Ectodermal cell (in vitro differentiated cells): ENCODE measurements at regions not wholly inside any gene's neighbourhood (a gene's known extent, or its start where the extent isn't known, plus 50 kb on each side); places are given as distances from the start of the nearest gene placed in this dataset.

Experiments
- H3K27ac ChIP-seq: 2 replicates; pipeline ENCODE4 v1.7.0; 2013; ENCODE audit warnings: mild to moderate bottlenecking, low read depth, low read length; ENCODE audit not compliant: insufficient read depth, poor library complexity, severe bottlenecking
- H3K27me3 ChIP-seq: 2 replicates; pipeline ENCODE4 v1.7.0; 2013; ENCODE audit warnings: mild to moderate bottlenecking, low read length; ENCODE audit not compliant: insufficient read depth, control insufficient read depth, poor library complexity, severe bottlenecking
- H3K36me3 ChIP-seq: one replicate; pipeline ENCODE4 v1.7.0; 2013; ENCODE audit warnings: low read length; ENCODE audit not compliant: control insufficient read depth, insufficient read depth
- H3K4me1 ChIP-seq: one replicate; pipeline ENCODE4 v1.7.0; 2013; ENCODE audit warnings: low read length; ENCODE audit not compliant: control insufficient read depth, insufficient read depth
- H3K4me3 ChIP-seq: 2 replicates; pipeline ENCODE4 v1.7.0; 2013; ENCODE audit warnings: low read depth, low read length, control low read depth; ENCODE audit not compliant: insufficient read depth
- H3K9me3 ChIP-seq: 2 replicates; pipeline ENCODE4 v1.7.0; 2013; ENCODE audit warnings: mild to moderate bottlenecking, low read length, moderate library complexity; ENCODE audit not compliant: control insufficient read depth
- WGBS, 2 experiments: methylation state at CpG; one replicate each; pipeline ENCODE4 v1.1.7; 2013; ENCODE audit warnings: missing lambda C conversion rate in 2 of 2; 5-methylcytosine and 5-hydroxymethylcytosine counted together

DNA sequence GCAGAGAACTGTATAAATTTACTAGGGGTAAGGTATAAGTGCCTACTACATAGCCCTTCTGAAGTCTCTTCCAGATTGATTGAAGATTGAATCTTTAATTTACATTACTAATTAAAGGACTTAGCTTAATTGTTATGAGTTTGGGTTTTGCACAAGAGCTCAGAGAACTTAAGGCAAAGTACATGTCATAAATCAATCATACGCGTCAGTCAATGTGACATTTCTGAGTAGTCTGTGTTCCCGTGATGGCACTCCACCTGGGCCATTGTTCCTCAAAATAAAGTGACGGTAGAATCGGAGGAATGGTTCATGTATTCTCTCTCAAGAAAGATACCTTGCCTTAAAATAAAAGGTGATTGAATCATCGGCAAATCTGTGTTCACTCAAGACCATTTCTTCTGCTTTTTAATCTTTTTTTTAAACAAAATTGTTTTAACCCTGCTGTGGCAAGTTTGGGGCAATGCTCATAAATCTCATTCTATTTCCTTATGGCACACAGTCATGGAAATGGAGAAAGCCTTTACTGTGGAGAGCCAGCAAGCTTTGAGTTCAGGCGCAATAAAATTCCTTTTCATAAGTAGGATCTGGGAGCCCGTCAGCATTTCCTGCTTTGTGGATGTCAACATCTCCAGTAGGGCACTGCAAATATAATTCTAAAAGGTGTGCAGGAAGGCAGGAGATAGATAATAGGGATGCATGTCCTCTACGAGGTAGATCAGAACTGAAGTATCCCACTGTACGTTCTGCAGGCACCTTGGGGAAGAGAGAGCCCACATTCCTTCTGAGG is 427.4 kb downstream of the GATA3 start:
- Histone ChIP-seq H3K27me3 (no peaks in the 10 kb centered on the region), H3K9me3 (peaks cover 4% of the 10 kb centered on the region), H3K4me1 (no peaks in the 10 kb centered on the region), H3K27ac (no peak overlapping the region), H3K36me3 (no peaks in the 10 kb centered on the region), H3K4me3 (no peak overlapping the region)
- WGBS, 2 experiments = 90 to 94% methylated on average over 10 of the region's 10 CpGs

DNA sequence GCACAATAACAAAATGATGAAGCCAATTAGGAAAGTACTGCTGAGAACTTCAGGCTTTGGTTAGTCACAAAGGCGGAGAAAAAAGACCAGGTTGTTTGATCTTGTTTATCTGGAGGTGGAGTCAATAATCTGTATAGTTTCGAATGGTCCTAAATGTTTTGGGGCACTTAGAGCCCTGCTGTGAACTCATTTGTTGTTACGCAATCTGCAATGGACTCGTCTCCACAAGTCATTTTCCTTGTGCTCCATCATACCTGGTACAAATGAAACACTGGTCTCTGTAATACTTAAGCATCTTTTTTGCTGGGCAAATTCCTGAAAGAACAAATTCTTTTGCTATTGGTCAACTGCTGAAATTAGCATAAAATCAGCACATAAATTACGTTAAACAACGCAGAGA is 430.5 kb downstream of the GATA3 start:
- Histone ChIP-seq H3K27ac (no peak overlapping the region), H3K4me1 (no peaks in the 10 kb centered on the region), H3K36me3 (no peaks in the 10 kb centered on the region), H3K27me3 (no peaks in the 10 kb centered on the region), H3K9me3 (no peaks in the 10 kb centered on the region), H3K4me3 (no peak overlapping the region)
- 78 to 84% methylated on average over 6 of the region's 6 CpGs for WGBS, 2 experiments

DNA sequence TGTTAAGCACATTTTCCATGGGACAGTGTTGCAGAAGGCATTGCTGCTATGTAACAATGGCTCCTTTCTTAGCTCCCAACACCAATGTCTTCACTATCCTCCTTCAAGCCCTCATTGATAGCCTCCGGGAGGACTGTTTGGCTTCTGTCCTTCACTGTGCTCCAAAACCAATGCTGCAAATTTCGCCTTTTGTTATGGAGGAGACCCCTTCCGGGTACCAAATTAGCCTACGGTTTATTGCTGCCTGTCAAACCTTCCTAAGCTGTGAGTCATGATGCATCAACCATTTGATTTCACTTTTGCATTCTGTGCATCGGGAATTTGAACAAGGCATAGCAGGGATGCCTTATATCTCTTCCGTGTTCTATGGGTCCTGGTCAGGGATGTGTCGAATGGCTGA is 432.9 kb downstream of the GATA3 start:
- 75 to 83% methylated on average over 7 of the region's 7 CpGs for WGBS, 2 experiments
- Histone ChIP-seq H3K27me3 (no peaks in the 10 kb centered on the region), H3K4me1 (no peaks in the 10 kb centered on the region), H3K9me3 (no peaks in the 10 kb centered on the region), H3K27ac (no peak overlapping the region), H3K4me3 (no peak overlapping the region), H3K36me3 (no peaks in the 10 kb centered on the region)

DNA sequence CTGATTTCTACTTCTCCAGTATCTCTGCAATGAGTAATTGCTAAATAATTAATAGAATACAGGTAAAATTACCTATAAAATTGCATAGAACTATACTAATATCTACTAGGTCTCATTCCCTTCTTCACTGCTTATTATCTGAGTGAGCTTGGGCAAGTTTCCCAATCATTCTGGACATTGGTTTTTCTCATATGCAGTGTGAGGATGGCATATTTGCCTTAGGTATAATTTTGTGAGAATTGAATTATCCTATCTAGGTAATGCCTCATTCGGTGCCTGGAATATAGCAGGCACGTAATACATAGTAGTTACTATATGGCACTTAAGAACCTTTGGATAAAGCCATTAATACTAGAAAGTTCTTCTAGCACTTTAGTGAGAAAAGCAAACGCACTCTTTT is 434.7 kb downstream of the GATA3 start:
- Histone ChIP-seq H3K27ac (no peak overlapping the region), H3K4me1 (no peaks in the 10 kb centered on the region), H3K27me3 (no peaks in the 10 kb centered on the region), H3K36me3 (no peaks in the 10 kb centered on the region), H3K9me3 (no peaks in the 10 kb centered on the region), H3K4me3 (no peak overlapping the region)
- WGBS, 2 experiments = 87 to 94% methylated on average over 2 to 3 of the region's 3 CpGs

DNA sequence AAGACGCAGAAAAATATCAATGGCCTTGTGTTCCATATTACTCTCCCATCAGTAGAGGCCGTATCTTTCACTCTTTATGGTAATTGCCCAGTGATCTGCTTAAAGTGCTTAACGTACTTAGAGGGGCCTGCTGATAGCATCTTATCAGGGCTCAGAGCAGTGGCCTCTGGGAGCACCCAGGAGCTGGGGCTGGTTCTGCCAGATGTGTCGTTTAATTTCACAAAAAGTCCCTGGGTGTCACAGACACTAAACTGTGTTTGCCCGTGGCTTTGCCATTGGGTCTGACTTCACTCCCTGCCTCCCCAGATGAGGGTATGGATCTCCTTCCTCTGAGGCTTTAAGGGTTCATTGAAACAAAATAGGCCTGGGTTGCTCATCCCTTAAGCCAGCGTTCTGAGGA is 435.3 kb downstream of the GATA3 start:
- H3K27me3 ChIP-seq = no peaks in the 10 kb centered on the region
- 77 to 80% methylated on average over 6 of the region's 6 CpGs for WGBS, 2 experiments
- H3K9me3 ChIP-seq = no peaks in the 10 kb centered on the region
- H3K4me1 ChIP-seq = no peaks in the 10 kb centered on the region
- H3K27ac ChIP-seq = no peak overlapping the region
- no peak overlapping the region for H3K4me3 ChIP-seq
- no peaks in the 10 kb centered on the region for H3K36me3 ChIP-seq

DNA sequence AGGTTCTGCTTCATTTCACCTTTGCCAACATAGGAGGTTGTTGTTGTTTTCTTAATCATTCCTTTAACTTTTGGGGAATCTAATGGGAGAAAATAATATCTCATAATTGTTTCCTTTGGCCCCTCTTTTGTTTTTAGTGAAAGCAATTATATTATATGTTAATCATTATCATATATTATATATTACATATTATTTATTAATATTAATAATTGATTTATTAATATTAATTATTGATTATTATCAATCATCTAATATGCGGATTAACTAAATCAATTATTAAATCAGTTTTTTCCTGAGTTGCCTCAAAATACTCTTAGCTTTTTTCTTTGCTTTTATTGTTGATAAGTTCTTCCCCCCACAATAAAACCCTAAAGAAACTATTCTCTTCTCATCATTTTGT is 443.8 kb downstream of the GATA3 start:
- H3K27ac ChIP-seq = no peak overlapping the region

DNA sequence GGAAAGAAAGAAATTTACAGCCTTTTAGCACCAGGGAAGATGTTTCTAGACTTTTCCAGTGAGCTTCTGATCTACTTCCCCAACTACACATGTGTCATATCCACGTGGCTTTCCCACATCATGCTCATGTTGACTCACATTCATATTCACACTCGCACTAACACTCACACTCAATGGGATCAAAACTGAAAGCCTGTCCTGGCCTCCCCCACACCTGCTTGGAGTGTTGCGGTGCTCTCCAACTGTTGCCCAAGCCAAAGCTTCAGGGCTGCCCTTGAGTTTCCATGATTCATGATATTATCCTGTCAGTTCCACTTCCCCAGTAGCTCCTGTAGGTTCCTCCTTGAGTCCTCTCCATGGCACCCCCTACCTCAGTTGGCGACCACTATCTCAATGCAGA is 444.4 kb downstream of the GATA3 start:
- no peak overlapping the region for H3K27ac ChIP-seq
- no peak overlapping the region for H3K4me3 ChIP-seq
- no peaks in the 10 kb centered on the region for H3K27me3 ChIP-seq
- peaks cover 9% of the 10 kb centered on the region for H3K4me1 ChIP-seq
- no peaks in the 10 kb centered on the region for H3K36me3 ChIP-seq
- 87 to 88% methylated on average over 4 of the region's 4 CpGs for WGBS, 2 experiments
- no peaks in the 10 kb centered on the region for H3K9me3 ChIP-seq

More for the DNA sequence above, 443.8 kb downstream of the GATA3 start:
- H3K4me1 ChIP-seq = peaks cover 7% of the 10 kb centered on the region
- 100% methylated on average over 1 of the region's 1 CpG; no CpG with 5 or more reads in 1 of the 2 experiments for WGBS, 2 experiments
- H3K4me3 ChIP-seq = no peak overlapping the region
- no peaks in the 10 kb centered on the region for H3K9me3 ChIP-seq
- no peaks in the 10 kb centered on the region for H3K36me3 ChIP-seq
- no peaks in the 10 kb centered on the region for H3K27me3 ChIP-seq

DNA sequence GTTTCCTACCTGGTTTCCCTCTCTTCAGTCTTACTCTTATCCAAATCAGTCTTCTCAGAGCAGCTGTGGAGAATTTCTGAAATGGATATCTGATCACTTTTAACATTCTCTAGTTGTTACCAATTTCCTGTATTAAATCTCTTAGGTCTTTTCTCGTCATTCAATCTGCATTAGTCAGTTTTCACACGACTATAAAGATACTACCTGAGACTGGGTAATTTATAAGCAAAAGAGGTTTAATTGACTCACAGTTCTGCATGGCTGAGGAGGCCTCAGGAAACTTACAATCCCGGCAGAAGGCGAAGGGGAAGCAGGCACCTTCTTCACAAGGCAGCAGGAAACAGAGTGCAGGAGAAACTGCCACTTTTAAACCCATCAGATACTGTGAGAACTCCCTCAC is 444.8 kb downstream of the GATA3 start:
- 81 to 89% methylated on average over 3 to 4 of the region's 4 CpGs for WGBS, 2 experiments
- no peaks in the 10 kb centered on the region for H3K36me3 ChIP-seq
- no peaks in the 10 kb centered on the region for H3K27me3 ChIP-seq
- no peak overlapping the region for H3K27ac ChIP-seq
- no peak overlapping the region for H3K4me3 ChIP-seq
- H3K4me1 ChIP-seq = peaks cover 13% of the 10 kb centered on the region
- no peaks in the 10 kb centered on the region for H3K9me3 ChIP-seq

DNA sequence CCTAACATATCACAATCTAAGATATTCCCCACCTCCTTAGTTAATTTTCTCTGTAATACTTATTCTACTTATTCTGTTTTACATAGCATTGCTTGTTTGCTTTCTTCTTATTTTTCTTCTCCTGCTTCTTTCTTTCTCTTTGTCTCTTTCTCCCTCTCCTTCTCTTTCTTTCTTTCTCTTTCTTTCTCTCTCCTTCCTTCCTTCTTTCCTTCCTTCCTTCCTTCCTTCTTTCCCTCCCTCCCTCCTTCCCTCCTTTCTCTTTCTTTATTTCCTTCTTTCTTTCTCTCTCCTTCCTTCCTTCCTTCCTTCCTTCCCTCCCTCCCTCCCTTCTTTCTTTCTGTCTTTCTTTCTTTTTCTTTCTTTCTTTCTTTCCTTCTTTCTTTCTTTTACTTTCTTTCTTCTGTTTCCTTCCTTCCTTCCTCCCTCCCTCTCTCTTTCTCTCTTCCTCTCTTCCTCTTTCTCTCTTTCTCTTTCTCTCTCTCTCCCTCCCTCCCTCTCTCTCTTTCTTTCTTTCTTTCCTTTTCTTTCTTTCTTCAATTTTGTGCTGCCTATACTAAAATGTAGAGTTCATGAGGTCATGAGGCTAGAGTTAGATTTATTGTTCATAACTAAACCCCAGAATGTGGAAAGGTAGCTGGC is 445.4 kb downstream of the GATA3 start:
- H3K36me3 ChIP-seq = no peaks in the 10 kb centered on the region
- no peaks in the 10 kb centered on the region for H3K9me3 ChIP-seq
- no peak overlapping the region for H3K4me3 ChIP-seq
- no peak overlapping the region for H3K27ac ChIP-seq
- H3K27me3 ChIP-seq = no peaks in the 10 kb centered on the region
- H3K4me1 ChIP-seq = peaks cover 16% of the 10 kb centered on the region

DNA sequence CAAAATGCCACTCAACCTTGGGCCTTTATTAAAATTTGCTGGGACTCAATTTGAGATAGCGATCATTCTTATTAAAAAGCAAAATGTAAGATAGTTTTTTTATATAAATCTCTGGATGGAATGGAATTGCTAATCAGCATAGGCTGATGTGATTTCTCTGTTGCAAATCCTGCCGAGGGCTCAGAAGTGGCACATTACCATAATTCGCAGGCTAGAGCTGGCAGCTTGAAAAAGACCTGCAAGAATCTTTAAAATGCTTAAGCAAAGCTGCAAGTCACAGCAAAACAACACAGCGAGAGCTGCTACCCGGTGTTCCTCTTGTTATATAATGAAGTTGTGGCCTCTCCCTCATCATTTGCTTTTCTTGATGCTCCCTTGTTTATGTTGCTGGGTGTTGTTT is 448.1 kb downstream of the GATA3 start:
- Histone ChIP-seq H3K9me3 (no peaks in the 10 kb centered on the region), H3K4me1 (peaks cover 19% of the 10 kb centered on the region), H3K4me3 (no peak overlapping the region), H3K27me3 (no peaks in the 10 kb centered on the region), H3K27ac (no peak overlapping the region), H3K36me3 (no peaks in the 10 kb centered on the region)
- 23 to 33% methylated on average over 4 to 5 of the region's 5 CpGs for WGBS, 2 experiments
